Kidney epithelial cell (primary cell): ENCODE measurements at regions not wholly inside any gene's neighbourhood (a gene's known extent, or its start where the extent isn't known, plus 50 kb on each side); places are given as distances from the start of the nearest gene placed in this dataset.

ENCODE experiments used
- DNase-seq: peaks from one replicate; pipeline ENCODE4 v3.0.0-alpha.2; 2010; ENCODE audit warnings: low read depth
- H3K27me3 ChIP-seq: 2 replicates; pipeline ENCODE4 v1.6.0; 2011; ENCODE audit warnings: low read length; ENCODE audit not compliant: control insufficient read depth, insufficient read depth
- H3K36me3 ChIP-seq: 2 replicates; pipeline ENCODE4 v1.5.1; 2011; ENCODE audit warnings: low read length; ENCODE audit not compliant: control insufficient read depth, insufficient read depth
- H3K4me3 ChIP-seq: 2 replicates; pipeline ENCODE4 v1.5.1; 2011; ENCODE audit warnings: low read depth, mild to moderate bottlenecking, control low read depth, low read length
- TF ChIP-seq, protein P1 (sequence below): IDR thresholded peaks from 2 replicates; pipeline ENCODE4 v1.5.1; 2011; ENCODE audit warnings: mild to moderate bottlenecking, moderate library complexity, low read length, control low read depth, inconsistent platforms; ENCODE audit not compliant: insufficient read depth, poor library complexity, severe bottlenecking

DNA sequence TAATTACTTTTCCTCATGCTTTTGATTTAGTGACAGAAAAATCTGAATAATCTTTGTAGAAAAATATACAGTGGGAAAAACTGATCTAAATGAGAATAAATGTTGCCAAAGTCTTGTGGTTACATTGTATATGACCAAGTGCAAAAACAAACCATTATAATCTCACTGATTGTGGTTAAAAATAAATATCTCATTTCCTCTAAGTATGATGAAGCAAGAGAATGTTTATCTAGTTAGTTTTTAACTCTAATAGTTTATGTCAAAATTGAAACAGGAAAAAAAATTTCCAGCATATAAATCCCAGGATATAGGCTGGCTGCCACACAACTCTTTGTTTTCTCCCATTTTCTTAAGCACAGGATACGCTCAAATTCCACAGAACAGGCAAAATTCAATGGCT, 392.7 kb upstream of the ID4 start:
- TF ChIP-seq, protein P1, sequence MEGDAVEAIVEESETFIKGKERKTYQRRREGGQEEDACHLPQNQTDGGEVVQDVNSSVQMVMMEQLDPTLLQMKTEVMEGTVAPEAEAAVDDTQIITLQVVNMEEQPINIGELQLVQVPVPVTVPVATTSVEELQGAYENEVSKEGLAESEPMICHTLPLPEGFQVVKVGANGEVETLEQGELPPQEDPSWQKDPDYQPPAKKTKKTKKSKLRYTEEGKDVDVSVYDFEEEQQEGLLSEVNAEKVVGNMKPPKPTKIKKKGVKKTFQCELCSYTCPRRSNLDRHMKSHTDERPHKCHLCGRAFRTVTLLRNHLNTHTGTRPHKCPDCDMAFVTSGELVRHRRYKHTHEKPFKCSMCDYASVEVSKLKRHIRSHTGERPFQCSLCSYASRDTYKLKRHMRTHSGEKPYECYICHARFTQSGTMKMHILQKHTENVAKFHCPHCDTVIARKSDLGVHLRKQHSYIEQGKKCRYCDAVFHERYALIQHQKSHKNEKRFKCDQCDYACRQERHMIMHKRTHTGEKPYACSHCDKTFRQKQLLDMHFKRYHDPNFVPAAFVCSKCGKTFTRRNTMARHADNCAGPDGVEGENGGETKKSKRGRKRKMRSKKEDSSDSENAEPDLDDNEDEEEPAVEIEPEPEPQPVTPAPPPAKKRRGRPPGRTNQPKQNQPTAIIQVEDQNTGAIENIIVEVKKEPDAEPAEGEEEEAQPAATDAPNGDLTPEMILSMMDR, result no peak
- DNase-seq, result no peak
- H3K27me3 ChIP-seq, result no peaks in the 10 kb centered on the region
- no peak overlapping the region for H3K4me3 ChIP-seq
- no peaks in the 10 kb centered on the region for H3K36me3 ChIP-seq

- TF ChIP-seq, protein P1, result no peak
- Histone ChIP-seq H3K27me3 (no peaks in the 10 kb centered on the region), H3K36me3 (no peaks in the 10 kb centered on the region), H3K4me3 (no peak overlapping the region)
- DNase-seq, result no peak
Measured at GRCh38 chr6:19446570-19446969, 390.6 kb upstream of the ID4 start.

DNA sequence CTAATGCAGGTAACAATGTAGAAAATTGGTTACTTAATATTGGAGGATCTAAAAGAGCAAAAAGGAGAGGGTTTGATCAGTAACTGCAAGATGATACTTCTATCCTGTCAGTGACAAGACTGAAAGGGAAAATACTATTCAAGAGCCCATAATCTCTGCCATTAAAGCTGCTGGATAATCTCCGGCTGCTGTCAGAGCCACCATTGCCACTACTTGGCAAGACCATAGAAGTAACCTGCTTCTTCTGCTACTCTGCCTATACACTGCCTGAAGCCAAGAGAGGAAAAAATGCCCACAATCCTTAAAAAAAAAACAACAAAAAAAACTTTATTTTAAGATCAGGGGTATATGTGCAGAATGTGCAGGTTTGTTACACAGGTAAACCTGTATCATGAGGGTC, 386.5 kb upstream of the ID4 start:
- no peak overlapping the region for H3K4me3 ChIP-seq
- DNase-seq, result no peak
- H3K36me3 ChIP-seq, result no peaks in the 10 kb centered on the region
- no peaks in the 10 kb centered on the region for H3K27me3 ChIP-seq
- TF ChIP-seq, protein P1, result no peak

DNA sequence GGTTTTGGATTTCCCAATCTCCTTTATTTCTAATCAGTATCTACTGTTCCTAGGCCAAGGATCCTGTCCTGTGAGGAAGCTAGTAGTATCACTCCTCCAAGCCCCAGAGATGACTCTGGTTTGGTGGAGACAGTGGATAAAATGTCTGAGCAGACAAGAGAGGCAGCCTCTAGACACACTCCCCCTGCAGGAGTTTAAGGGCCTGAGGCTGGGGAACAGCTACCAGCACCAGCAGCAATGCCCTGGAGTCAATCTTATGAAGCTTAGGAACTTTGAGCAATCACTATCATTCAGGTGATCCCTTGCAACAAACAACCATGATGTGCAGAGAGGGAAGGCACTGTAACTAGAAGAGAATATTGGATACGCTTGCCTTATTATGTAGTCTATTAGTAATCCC, 384.7 kb upstream of the ID4 start:
- TF ChIP-seq, protein P1, result peak; percentile 14
- Histone ChIP-seq H3K4me3 (no peak overlapping the region), H3K27me3 (no peaks in the 10 kb centered on the region), H3K36me3 (no peaks in the 10 kb centered on the region)
- DNase-seq, result no peak

GRCh38 chr6:19454001-19454720, 383.0 kb upstream of the ID4 start:
- DNase-seq, result no peak
- H3K27me3 ChIP-seq, result no peaks in the 10 kb centered on the region
- no peak overlapping the region for H3K4me3 ChIP-seq
- TF ChIP-seq, protein P1, result no peak
- no peaks in the 10 kb centered on the region for H3K36me3 ChIP-seq
